NCI-H748 (cell line): ENCODE measurements at regions not wholly inside any gene's neighbourhood (a gene's known extent, or its start where the extent isn't known, plus 50 kb on each side); places are given as distances from the start of the nearest gene placed in this dataset.
"Not testable (repeated sequence)": the region's sequence is repeated elsewhere in the genome, so short reads cannot be mapped to it uniquely, and the experiment has no call there.

Experiments used
- DNase-seq: peaks from one replicate; lab custom pipeline; 2025; ENCODE audit not compliant: unreplicated experiment; lab: John Stamatoyannopoulos, UW

DNA sequence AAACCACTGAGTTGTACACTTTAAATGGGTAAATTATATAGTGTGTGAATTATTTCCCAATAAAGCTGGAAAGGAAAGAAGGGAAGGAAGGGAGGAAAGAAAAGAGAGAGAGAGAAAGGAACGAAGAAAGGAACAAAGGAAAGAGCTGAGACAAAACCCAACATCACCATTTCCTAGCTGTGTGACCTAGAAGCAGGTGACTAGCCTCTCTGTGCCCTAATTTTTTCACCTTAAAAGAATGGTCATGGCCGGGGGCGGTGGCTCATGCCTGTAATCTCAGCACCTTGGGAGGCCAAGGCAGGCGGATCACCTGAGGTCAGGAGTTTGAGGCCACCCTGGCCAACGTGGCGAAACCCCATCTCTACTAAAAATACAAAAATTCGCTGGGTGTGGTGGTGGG, 155.8 kb downstream of the C16orf95 start:
- not testable (repeated sequence) for DNase-seq

DNA sequence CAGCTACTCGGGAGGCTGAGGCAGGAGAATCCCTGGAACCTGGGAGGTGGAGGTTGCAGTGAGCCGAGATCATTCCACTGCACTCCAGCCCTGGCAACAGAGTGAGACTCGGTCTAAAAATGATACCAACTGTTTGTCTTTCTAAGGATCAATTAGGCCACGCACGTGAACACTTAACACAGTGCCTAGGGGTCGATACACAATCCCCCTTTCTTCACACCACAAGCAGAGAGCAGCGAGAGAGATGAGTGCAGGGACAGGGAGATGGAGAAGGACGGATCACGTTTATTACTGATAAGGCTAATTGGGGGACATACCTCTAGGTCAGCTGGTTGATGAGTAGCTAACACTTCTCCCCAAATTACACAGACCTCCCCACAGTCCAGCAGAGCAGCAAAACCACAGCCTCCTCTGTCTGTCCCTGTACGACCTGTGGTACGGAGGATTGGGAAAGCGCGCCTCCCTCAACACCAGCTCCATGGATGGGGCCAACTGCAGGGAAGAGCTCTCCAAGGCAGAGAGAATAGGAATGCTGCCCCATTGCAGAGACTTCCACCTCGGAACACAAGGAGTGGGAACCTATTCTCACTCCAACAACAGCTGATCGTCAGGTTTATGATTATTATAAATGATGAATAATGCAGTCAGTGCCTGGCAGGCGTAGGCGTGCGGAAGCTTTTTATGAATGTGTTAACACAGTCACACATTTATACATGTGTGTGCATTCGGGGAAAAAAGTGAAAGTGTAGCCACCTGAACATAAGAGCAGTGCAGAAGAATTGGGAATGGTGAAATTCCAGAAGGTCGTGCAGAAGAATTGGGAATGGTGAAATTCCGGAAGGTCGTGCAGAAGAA, 155.1 kb downstream of the C16orf95 start:
- DNase-seq = no peak

DNA sequence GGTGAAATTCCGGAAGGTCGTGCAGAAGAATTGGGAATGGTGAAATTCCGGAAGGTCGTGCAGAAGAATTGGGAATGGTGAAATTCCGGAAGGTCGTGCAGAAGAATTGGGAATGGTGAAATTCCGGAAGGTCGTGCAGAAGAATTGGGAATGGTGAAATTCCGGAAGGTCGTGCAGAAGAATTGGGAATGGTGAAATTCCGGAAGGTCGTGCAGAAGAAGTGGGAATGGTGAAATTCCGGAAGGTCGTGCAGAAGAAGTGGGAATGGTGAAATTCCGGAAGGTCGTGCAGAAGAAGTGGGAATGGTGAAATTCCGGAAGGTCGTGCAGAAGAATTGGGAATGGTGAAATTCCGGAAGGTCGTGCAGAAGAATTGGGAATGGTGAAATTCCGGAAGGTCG, 154.4 kb downstream of the C16orf95 start:
- not testable (repeated sequence) for DNase-seq

DNA sequence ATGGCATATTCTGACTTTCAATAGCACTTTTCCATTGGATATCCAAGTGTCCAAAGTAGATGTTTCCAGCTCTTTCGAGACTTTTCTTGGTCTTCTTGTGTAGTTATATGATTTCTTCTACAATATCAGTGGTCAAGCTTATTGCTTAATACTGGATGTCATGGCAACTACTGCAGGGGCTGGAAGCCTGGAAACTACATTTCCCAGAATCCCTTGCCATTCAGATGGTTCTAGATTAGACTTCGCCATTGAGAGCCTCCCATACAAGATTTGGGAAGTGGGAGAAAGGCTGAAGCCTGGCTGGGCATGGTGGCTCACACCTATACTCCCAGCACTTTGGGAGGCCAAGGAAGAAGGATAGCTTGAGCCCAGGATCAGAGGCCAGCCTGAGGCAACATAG, 153.6 kb downstream of the C16orf95 start:
- DNase-seq = no peak

DNA sequence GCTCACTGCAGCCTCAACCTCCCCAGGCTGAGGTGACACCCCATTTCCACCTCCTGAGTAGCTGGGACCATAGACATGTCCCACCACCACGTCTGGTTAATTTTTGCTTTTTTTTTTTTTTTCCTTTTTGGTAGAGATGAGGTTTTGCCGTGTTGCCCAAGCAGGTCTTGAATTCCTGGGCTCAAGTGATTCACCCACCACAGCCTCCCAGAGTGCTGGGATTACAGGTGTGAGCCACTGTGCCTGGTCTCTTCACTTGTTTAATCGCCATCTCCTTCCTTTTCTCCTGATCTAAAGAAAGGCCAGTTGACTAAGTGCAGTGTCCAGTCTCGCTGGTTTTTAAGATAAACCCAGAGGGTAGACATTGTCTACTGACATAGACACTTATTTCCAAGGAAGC, 152.0 kb downstream of the C16orf95 start:
- no peak for DNase-seq

DNA sequence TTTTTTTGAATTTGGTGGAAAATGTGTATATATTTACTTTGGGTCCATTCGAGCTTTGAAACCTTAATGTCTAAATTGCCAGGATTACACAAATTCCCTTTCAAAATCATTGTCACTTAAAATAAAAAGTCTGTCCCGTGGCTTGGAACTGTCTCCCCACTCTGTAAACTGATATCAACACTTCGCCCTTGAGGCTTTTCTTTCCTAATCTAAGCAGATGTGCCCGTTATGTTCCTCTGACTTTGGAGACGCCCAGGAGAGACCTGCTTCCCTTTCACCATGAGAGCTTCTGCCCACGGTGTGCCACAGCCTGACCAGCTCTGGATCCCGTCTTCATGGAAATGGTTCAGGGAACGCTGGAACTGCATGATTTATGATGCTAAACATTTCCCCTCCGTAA, 151.3 kb downstream of the C16orf95 start:
- DNase-seq = no peak

DNA sequence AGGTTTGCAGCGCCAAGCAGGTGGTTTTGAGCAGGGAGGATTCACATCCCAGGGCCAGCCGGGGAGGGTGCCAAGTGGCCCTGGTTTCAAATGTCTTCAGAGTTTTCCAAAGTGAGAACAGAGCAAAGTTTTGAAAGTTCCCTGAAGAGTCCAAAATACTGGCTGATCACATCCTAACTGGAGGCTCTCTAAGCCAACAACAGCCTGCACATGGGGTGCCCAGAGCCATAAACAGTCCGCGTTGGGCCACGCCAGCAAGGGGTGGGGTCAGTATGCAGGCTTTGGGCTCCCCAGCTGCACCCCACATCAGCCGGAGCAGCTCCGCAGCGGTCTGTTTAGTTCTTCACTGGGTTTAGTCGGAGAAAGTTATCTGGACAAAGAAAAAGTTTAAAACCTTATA, 150.9 kb downstream of the C16orf95 start:
- no peak for DNase-seq

DNA sequence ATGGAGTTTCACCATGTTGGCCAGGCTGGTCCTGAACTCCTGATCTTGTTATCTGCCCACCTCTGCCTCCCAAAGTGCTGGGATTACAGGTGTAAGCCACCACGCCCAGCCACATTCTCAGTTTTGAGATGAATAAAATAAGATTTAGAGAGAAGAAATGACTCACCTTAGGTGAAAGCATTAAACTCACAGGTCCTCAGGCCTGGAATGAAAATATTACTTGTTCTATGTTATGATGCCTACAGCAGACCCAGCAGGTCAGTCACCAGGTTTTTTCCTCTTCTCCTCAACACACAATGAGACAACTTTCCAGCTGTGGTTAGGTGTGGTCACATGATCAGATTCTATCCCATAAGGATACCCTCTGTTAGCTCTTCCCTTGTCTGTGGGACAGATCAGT, 150.3 kb downstream of the C16orf95 start:
- DNase-seq = no peak

DNA sequence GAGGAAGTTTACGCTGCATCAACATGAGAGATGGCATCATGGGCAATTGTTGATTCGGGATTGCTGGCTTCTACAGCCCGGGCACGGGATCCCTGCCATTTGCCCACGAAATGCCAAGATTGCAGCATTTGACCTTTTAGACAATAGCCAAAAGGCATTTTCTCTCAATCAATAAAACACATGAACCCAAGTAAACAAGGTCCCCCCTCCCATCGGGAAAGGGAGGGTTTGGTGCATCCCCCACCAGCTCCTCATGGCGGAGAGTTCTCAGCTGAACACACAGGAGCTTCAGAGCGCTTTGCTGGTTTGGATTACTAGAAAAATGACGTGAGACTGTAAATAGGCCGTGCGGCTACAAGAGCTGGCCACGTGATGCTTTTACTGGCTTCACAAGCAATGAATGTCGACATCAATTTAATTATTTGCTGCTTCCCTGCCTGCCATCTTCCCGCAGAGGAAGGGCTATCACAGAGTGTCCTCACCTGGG, 147.6 kb downstream of the C16orf95 start:
- peak; percentile 32 for DNase-seq

DNA sequence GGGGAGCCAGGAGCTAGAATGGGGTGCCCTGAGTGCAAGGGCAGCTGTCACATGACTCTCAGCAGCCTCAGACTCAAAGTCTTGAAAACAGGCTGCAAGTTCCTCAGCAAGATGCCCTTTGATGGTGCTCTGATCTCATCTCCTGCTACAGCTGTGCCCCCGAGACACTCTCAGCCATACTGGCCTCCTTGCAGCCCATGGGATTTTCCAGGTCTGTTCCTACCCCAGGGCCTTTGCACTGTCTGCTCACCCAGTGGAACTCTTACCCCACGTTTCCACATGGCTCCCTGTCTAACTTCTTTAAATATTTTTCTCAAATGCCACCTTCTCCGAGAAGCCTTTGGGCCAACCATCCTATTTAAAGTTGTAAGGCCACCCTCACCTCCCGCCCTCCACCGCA, 146.9 kb downstream of the C16orf95 start:
- no peak for DNase-seq

DNA sequence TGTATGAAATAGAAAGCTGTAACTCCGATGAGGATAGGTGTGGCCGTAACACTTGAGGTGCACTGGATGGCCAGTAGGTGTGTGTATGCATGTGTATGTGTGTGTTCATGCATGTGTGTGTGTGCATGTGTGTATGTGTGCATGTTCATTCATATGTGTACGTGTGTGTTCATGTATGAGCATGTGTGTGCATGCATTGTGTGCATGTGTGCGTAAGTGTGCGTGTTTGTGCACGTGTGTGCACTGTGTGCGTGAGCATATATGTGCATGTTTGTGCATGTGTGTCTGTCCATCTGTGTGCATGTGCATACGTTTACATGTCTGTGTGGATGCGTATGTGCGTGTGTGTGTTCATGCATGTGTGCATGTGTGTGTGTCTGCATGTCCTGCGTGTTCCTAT, 145.5 kb downstream of the C16orf95 start:
- no peak for DNase-seq

DNA sequence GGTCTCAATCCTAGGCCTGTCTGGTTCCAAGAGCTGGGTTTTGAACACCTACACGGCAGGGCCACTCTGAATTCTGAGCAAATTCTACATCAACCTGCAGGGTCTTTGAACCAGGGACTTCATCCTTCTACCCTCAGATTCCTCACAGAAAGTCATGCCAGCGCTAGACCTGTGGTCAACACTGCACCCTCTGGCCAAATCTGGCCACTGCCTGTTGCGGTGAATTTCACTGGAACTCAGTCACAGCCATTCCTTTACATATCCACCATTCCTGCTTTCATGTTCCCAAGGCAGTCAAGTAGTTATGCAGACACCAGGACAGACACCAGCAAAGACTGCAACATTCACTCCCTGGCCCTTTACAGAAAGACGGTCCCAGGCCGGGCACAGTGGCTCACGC, 144.6 kb downstream of the C16orf95 start:
- DNase-seq = no peak

DNA sequence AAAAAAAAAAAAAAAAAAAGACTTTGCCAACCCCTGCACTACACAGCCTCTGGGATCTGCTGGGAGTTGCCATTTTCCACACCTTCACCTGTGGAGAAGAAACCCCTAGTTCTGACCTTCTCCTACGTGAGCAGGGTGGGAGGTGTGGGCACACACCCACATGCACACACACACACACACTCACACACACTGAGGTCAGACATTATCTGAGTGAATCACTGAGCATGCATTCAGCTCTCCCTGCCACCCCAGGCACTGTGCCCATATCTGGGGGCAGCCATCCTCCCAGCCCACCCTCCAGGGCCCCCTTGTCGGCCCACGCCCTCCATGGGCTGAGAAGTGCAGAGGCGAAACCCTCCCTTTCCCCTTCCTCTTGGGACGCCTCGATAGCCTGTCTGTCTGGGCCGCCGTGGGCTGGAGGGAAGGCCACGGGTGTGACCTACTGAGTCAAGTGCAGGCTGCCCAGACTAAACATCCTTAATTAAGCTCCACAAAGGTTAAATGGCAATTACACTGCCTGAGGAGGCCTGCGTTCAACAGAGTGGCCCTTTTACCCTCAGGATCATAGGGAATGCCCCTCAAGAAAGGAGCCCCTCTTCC, 143.8 kb downstream of the C16orf95 start:
- no peak for DNase-seq

DNA sequence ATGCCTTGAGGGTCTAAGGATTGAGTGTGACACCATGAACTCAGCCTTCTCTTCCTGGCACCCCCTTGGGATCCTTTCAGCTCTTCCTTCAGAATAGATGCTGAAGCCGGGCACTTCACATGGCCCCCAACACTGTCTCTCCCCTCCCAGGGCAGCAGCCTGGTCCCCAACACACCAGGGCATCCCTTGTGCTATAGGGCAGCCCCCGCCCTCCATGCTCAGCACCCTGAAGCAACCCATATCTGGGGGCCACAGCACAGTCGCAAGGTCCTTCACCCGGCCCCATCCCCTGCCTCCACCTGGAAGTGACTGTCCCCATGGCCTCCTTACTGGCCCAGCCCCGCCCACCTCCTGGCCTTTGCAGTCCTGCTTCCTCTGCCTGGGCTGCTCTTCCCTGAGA, 143.1 kb downstream of the C16orf95 start:
- no peak for DNase-seq

DNA sequence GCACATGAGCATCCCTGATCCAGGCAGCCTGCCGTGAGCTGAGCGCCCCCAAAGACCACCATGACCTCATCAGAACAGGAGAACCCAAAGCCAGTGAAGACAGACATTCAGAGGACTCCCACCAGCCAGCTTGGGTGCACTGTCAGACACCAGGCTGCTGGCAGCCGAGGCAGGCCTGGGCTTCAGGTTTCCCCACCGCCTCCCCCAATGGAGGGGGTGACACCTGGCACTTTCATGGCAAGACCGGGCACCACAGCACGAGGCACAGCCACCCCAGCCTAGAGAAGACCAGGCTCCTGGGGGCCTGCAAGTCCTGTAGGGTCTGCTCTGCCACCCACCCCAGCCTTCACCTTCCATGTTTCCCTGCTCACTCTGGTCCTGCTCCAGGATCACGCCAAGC, 140.5 kb downstream of the C16orf95 start:
- DNase-seq = no peak

DNA sequence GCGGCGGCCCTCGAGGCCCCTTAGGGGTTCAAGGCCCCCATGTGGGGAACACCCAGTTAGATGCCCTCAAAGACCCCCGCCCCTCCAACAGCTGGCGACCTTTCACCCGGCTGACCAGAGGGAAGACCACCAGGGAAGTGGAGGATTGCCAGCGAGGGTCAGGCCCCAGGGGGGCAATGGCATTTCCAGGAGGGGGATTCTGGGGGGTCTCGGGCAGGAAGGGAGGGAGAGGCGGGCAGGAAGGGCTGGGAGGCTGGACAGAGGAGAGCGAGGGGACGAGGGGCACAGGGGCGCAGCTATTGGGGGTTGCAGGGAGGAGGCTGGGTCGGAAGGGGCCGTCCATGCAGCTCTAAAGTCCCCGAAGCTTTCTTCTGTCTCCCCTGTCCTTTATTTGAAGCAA, 139.5 kb downstream of the C16orf95 start:
- DNase-seq = no peak

DNA sequence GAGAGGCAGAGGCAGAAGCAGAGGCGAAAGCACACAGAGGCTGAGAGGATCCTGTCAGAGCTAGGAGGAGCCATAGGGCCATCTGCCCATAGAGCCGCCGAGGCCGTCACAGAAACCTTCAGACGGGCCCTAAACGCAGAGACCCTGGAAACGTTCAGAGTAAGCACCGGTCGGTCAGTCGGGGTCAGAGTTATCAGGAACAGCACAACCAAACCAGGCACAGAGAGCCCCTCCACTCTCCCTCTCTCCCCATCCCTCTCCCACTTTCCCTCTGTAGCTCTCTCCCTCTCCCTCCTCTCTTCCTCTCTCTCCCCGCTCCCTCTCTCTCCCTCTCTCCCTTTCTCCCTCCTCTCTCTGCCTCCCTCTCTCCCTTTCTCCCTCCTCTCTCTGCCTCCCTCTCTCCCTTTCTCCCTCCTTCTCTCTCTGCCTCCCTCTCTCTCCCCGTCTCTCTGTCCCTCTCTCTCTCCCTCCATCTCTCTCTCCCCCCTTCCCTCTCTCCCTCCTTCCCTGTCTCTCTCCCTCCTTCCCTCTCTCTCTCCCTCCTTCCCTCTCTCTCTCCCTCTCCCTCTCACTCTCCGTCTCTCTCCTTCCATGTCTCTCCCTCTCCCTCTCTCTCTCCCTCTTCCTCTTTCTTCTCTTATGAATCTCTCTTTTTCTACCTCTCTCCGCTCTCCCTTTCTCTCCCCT, 138.9 kb downstream of the C16orf95 start:
- DNase-seq = no peak

DNA sequence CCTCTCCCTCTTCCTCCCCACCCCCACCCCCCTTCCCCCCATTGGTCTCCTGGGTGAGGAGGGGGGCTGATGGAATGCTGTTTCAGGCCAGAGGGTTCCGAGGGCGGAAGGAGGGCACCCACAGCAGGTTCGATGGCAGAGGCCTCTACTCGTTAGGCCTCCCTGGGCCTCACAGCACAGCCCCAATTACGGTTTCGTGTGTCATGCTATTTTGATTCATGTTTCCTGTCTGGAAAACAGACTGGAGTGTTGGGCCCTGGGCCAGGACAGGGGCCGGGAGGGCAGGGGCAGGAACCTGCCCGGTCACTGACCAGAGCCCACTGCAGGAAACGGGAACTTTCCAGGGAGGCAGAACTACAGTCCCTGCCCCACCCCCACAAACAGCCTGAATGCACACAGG, 138.2 kb downstream of the C16orf95 start:
- no peak for DNase-seq

DNA sequence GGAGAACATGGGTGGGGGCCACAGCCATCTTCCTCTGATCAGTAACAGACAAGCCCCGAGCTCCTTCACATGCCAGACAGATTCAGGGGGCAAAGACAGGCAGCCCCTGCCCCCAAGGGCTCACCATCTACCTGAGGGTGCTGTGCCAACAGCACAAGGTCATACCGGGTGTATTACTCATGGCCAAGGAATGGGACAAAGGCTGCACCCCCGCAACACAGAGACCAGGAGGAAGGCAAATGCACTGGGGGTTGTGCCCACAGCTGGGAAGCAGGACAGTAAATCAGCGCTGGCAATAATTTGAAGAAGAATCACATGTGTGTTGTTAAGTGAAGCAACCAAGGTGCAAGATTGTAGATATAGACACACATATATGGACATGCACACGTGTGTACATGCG, 137.1 kb downstream of the C16orf95 start:
- DNase-seq = no peak

DNA sequence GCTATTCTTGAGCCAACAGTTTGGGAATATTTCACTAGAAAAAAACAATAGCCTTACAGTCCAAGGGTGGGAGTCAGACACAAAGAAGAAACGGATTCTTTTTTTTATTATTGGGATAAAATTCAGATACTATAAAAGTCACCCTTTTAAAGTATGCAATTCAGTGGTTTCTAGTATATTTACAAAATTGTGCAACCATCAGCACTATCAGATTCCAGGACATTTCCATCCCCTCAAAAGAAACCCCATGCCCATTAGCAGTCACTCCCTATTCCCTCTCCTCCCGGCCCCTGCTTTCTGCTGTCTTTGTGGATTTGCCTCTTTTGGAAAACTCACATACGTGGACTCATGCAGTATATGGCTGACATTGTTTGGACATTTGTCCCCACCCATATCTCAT, 134.4 kb downstream of the C16orf95 start:
- no peak for DNase-seq

DNA sequence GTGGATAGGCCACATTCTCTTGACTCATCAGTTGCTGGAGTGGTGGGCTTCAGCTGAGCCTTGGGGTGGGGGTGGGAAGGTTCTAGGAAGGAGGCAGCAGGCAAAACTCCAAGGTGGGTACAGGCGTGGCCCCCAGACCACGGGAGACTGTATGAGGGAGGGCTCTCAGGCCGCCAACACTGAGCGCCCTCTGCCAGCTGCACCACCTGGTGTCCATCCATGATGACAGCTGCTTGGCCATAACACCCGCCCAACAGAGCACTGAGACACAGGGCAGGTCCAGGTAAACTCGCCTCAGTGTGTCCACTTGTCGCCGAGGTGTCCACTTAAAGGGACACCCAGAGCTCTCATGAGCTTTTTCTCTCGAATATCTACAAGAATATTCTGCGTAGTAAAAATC, 133.5 kb downstream of the C16orf95 start:
- DNase-seq = no peak

DNA sequence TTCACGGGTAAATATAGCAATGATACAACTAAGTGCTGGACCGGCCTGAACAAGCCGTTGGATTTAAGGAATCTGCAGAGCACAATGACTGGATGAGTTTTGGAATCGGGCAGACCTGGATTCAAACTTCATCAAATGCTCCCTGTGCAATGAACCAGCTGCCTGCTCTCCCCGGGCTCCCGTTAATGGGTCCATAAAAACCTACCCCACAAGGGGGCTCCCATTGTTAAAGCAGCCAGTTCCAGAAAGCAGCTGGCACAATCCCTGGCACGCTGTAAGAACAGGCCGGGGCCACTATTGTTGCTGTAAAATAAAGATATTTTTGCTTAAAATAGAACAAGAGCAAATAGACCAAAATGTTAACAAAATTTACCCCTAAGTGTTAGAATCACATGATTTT, 131.9 kb downstream of the C16orf95 start:
- DNase-seq = no peak
